ENCODE measurements at regions not wholly inside any gene's neighbourhood (a gene's known extent, or its start where the extent isn't known, plus 50 kb on each side); places are given as distances from the start of the nearest gene placed in this dataset.

GRCh38 chr12:94077209-94077608 is 71.2 kb upstream of the PLXNC1 start:
- TF ChIP-seq EZH2 (IDR thresholded peaks at IDR 0.05; ENCODE audit: insufficient read depth, poor library complexity, severe bottlenecking), result no peak
- TF ChIP-seq EZH2phosphoT487 (IDR thresholded peaks at IDR 0.05; ENCODE audit: insufficient read depth, low read depth), result no peak

Measured in GM23248 (cell line).